ENCODE measurements at regions not wholly inside any gene's neighbourhood (a gene's known extent, or its start where the extent isn't known, plus 50 kb on each side); places are given as distances from the start of the nearest gene placed in this dataset.
A peak's percentile ranks its signal among the peaks of the same experiment; 100 is the strongest.

DNA sequence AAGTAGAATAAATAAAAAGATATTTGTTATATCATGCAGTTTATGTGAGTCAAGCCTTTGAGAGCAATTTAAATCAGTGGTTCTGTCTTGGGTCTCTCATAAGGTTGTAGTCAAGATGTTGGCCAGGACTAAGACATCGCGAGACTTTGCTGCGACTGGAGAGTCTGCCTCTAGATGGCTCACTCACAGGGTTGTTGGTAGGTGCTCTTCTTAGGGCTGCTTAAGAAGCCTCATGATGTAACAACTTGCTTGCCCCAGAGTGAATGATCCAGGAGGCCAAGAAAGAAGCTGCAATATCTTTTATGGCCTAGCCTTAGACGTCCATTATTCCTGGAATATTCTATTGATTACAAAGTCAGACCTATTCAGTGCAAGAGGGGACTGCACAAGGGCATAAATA lies 73.1 kb upstream of the CACHD1 start:
- TF ChIP-seq, protein P1, sequence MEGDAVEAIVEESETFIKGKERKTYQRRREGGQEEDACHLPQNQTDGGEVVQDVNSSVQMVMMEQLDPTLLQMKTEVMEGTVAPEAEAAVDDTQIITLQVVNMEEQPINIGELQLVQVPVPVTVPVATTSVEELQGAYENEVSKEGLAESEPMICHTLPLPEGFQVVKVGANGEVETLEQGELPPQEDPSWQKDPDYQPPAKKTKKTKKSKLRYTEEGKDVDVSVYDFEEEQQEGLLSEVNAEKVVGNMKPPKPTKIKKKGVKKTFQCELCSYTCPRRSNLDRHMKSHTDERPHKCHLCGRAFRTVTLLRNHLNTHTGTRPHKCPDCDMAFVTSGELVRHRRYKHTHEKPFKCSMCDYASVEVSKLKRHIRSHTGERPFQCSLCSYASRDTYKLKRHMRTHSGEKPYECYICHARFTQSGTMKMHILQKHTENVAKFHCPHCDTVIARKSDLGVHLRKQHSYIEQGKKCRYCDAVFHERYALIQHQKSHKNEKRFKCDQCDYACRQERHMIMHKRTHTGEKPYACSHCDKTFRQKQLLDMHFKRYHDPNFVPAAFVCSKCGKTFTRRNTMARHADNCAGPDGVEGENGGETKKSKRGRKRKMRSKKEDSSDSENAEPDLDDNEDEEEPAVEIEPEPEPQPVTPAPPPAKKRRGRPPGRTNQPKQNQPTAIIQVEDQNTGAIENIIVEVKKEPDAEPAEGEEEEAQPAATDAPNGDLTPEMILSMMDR (IDR thresholded peaks at IDR 0.05; ENCODE audit: low read depth, low read length), result peak; percentile 10; the same call in 1 of the 2 replicates
- no peak for TF ChIP-seq EZH2phosphoT487 (IDR thresholded peaks at IDR 0.05; ENCODE audit: low read depth)

Measured in OCI-LY3 (cell line).